SK-N-SH (cell line): ENCODE measurements at regions not wholly inside any gene's neighbourhood (a gene's known extent, or its start where the extent isn't known, plus 50 kb on each side); places are given as distances from the start of the nearest gene placed in this dataset.

ENCODE experiments used
- EZH2phosphoT487 ChIP-seq: fragments of 200-600 bp; sonication (generic); IDR thresholded peaks from 2 replicates; pipeline ENCODE4 v1.6.1; 2017; ENCODE audit warnings: low read depth, mixed run types, mild to moderate bottlenecking, antibody characterized with exemption, moderate library complexity, borderline replicate concordance
- POLR2AphosphoS5 ChIP-seq: IDR thresholded peaks from 2 replicates; pipeline ENCODE4 v1.6.1; 2012; ENCODE audit warnings: low read depth, low read length
- RAD21 ChIP-seq: IDR thresholded peaks from 2 replicates; pipeline ENCODE4 v1.6.1; 2012; ENCODE audit warnings: mild to moderate bottlenecking, low read length
- RCOR1 ChIP-seq: fragments of 150-350 bp; IDR thresholded peaks from 2 replicates; pipeline ENCODE4 v1.6.1; 2017; ENCODE audit warnings: antibody characterized with exemption, low read length
- RFX5 ChIP-seq: IDR thresholded peaks from 2 replicates; pipeline ENCODE4 v1.6.1; 2012; ENCODE audit warnings: mild to moderate bottlenecking, improper control_type of control experiment, low read length
- USF2 ChIP-seq: fragments of 150-350 bp; IDR thresholded peaks from 2 replicates; pipeline ENCODE4 v1.6.1; 2017; ENCODE audit warnings: antibody characterized with exemption, low read length, low read depth, borderline replicate concordance
- TF ChIP-seq, protein P1 (sequence below): fragments of 200-600 bp; sonication (generic); IDR thresholded peaks from 2 replicates; pipeline ENCODE4 v1.6.1; 2017; ENCODE audit warnings: antibody characterized with exemption, mild to moderate bottlenecking, moderate library complexity

- TF ChIP-seq, protein P1, sequence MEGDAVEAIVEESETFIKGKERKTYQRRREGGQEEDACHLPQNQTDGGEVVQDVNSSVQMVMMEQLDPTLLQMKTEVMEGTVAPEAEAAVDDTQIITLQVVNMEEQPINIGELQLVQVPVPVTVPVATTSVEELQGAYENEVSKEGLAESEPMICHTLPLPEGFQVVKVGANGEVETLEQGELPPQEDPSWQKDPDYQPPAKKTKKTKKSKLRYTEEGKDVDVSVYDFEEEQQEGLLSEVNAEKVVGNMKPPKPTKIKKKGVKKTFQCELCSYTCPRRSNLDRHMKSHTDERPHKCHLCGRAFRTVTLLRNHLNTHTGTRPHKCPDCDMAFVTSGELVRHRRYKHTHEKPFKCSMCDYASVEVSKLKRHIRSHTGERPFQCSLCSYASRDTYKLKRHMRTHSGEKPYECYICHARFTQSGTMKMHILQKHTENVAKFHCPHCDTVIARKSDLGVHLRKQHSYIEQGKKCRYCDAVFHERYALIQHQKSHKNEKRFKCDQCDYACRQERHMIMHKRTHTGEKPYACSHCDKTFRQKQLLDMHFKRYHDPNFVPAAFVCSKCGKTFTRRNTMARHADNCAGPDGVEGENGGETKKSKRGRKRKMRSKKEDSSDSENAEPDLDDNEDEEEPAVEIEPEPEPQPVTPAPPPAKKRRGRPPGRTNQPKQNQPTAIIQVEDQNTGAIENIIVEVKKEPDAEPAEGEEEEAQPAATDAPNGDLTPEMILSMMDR, result no peak
- no peak for TF ChIP-seq RAD21
- no peak for TF ChIP-seq RCOR1
- no peak for TF ChIP-seq USF2
- no peak for TF ChIP-seq RFX5
- no peak for TF ChIP-seq EZH2phosphoT487
- no peak for TF ChIP-seq POLR2AphosphoS5
These were observed 71.4 kb upstream of the MAP1B start for GRCh38 chr5:72035831-72036230.
